Skeletal muscle tissue (tissue), 3 donors: ENCODE measurements at regions not wholly inside any gene's neighbourhood (a gene's known extent, or its start where the extent isn't known, plus 50 kb on each side); places are given as distances from the start of the nearest gene placed in this dataset.

Experiments used
- H3K27ac ChIP-seq: one replicate; pipeline ENCODE4 v1.7.0; 2013; ENCODE audit warnings: mild to moderate bottlenecking, low read depth, low read length, inconsistent platforms
- H3K27me3 ChIP-seq, 3 donors: one replicate each; pipeline ENCODE4 v1.7.0; 2013; ENCODE audit warnings: low read length in 3 of 3; ENCODE audit not compliant: control insufficient read depth in 3 of 3, insufficient read depth in 3 of 3
- H3K36me3 ChIP-seq, 3 donors: one replicate each; pipeline ENCODE4 v1.7.0; 2013; ENCODE audit warnings: low read length in 3 of 3; ENCODE audit not compliant: control insufficient read depth in 3 of 3, insufficient read depth in 3 of 3
- H3K4me1 ChIP-seq, 3 donors: one replicate each; pipeline ENCODE4 v1.7.0; 2013; ENCODE audit warnings: low read length in 3 of 3, mild to moderate bottlenecking in 3 of 3; ENCODE audit not compliant: control insufficient read depth in 3 of 3, insufficient read depth in 3 of 3
- H3K4me3 ChIP-seq, 3 donors: one replicate each; pipeline ENCODE4 v1.7.0; 2013; ENCODE audit warnings: low read length in 3 of 3
- H3K9ac ChIP-seq, 3 donors: one replicate each; pipeline ENCODE4 v1.7.0; 2013; ENCODE audit warnings: low read length in 3 of 3, mild to moderate bottlenecking in 3 of 3, moderate library complexity in 2 of 3, low read depth in 1 of 3
- H3K9me3 ChIP-seq, 3 donors: one replicate each; pipeline ENCODE4 v1.7.0; 2013; ENCODE audit warnings: low read length in 3 of 3; ENCODE audit not compliant: control insufficient read depth in 3 of 3
- donor health status: Osteomylitis.

DNA sequence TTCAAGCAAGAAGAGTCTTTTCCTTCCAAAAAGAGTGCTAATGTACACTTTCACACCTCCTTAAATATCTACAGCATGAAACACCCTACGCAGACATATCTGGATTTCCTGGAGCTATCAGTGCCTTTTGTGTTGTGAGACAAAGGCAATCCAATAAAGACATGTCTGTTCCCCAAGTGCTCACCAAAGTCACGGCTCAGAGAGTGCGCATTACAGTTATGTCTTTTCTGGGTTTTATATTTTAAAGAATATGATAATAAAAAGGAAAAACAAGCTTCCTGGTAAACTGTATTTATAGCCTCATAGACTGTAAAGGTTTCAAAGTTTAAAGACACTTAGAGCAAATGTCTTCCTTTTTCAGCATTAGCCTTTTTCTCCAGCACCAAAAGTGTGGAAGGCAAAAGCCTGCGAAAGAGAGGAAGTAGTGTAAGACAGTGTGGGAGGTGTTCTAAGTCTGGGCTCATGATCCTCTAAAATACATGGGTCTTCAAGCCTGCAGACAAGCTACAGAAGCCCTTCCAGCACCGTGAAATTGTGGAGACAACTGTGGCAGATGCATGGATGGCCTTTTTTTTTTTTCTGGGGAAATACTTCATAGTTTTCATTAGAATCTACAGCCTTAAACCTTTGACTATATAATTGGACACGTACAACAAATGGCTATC, 135.0 kb upstream of the SLC35B3 start:
- H3K36me3 ChIP-seq: no peaks in the 10 kb centered on the region
- H3K9me3 ChIP-seq: no peaks in the 10 kb centered on the region
- no peak overlapping the region for H3K4me3 ChIP-seq
- no peak overlapping the region for H3K9ac ChIP-seq
- H3K4me1 ChIP-seq: no peaks in the 10 kb centered on the region
- no peaks in the 10 kb centered on the region for H3K27me3 ChIP-seq
- no peak overlapping the region for H3K27ac ChIP-seq

- no peaks in the 10 kb centered on the region for H3K4me1 ChIP-seq
- no peaks in the 10 kb centered on the region for H3K9me3 ChIP-seq
- no peaks in the 10 kb centered on the region for H3K36me3 ChIP-seq
- H3K9ac ChIP-seq: no peak overlapping the region
- H3K4me3 ChIP-seq: no peak overlapping the region
- no peaks in the 10 kb centered on the region for H3K27me3 ChIP-seq
- no peak overlapping the region for H3K27ac ChIP-seq
These were observed 126.8 kb upstream of the SLC35B3 start for GRCh38 chr6:8562125-8562524.

DNA sequence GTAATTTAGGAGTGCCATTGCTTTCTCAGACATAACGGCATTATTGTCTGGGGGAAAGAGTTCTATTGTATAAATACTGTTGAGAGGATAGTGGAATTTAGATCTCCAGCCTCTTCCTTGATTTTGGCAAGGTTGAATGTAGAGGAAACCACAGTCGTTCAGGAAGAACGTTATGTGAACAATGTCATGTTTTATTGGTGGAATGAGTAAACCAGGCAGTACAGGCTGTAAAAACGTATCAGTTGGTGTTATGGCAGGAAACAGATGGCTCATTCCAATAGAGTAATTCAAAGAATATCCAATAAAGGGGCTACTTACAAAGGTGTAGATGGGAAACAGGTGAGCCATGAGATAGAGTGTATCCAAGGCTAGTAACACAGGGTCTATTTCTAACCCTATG, 123.6 kb upstream of the SLC35B3 start:
- Histone ChIP-seq H3K4me3 (no peak overlapping the region), H3K36me3 (no peaks in the 10 kb centered on the region), H3K27me3 (no peaks in the 10 kb centered on the region), H3K27ac (no peak overlapping the region), H3K4me1 (no peaks in the 10 kb centered on the region), H3K9ac (no peak overlapping the region), H3K9me3 (no peaks in the 10 kb centered on the region)

DNA sequence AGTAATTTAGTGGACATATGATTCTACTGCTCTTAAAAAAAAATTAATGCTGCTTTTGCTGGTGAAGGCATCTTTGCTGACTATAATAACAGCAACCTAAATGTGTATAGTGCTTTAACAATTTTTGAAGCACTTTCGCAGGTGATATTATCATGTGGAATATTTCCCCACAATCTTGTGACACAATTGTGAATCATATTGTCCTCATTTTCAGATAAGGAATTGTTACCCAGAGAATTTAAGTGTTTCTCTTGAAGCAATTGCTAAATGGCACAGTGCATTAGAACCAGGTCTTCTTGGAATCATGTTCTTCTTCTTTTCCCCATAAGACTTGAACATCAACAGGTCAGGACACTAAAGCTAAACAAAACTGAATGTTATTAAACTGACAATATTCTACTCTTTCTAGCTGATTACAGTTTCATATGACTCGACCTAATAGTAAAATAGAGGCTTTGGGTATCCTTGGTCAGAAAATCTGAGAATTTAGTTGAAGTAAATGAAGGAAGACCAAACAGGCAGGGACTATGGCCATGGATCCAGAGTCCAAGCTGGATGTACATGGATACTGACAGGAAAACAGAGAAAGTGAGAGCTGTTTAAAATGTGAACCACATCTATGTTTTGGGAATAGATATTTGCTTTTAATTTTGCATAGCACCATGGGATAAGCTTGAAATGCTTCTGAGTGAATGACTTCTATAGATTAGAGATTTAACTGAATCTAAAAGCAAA, 121.8 kb upstream of the SLC35B3 start:
- Histone ChIP-seq H3K9ac (no peak overlapping the region), H3K4me1 (no peaks in the 10 kb centered on the region), H3K36me3 (no peaks in the 10 kb centered on the region), H3K4me3 (no peak overlapping the region), H3K9me3 (no peaks in the 10 kb centered on the region), H3K27ac (no peak overlapping the region), H3K27me3 (no peaks in the 10 kb centered on the region)

- Histone ChIP-seq H3K4me1 (no peaks in the 10 kb centered on the region), H3K4me3 (no peak overlapping the region), H3K36me3 (no peaks in the 10 kb centered on the region), H3K27ac (no peak overlapping the region), H3K27me3 (no peaks in the 10 kb centered on the region), H3K9me3 (no peaks in the 10 kb centered on the region), H3K9ac (no peak overlapping the region)
These were observed 121.1 kb upstream of the SLC35B3 start for GRCh38 chr6:8556370-8557013.

- Histone ChIP-seq H3K27me3 (no peaks in the 10 kb centered on the region), H3K4me1 (no peaks in the 10 kb centered on the region), H3K9ac (no peak overlapping the region), H3K4me3 (no peak overlapping the region), H3K36me3 (no peaks in the 10 kb centered on the region), H3K27ac (no peak overlapping the region), H3K9me3 (no peaks in the 10 kb centered on the region)
These were observed 116.6 kb upstream of the SLC35B3 start for GRCh38 chr6:8551993-8552392.

DNA sequence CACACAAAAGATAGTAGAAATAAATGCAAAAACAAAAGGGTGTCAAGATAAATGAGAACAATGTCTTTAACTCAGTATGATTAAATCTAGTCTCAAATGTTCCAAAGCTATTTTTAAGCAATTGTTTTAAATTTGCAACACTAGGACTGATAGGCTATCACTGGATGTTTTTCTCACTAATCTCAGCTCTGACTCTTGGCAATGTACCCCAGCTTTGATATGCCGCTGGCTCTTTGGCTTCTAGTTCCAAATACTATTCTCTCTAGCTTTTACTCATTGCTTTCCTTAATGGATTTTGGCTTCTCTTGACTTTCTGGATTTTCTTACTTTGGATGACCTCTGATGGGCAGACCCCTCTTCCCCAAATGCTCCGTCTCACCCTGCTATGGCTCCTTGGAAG, 116.0 kb upstream of the SLC35B3 start:
- Histone ChIP-seq H3K9me3 (no peaks in the 10 kb centered on the region), H3K4me1 (no peaks in the 10 kb centered on the region), H3K4me3 (no peak overlapping the region), H3K36me3 (no peaks in the 10 kb centered on the region), H3K27me3 (no peaks in the 10 kb centered on the region), H3K9ac (no peak overlapping the region), H3K27ac (no peak overlapping the region)

DNA sequence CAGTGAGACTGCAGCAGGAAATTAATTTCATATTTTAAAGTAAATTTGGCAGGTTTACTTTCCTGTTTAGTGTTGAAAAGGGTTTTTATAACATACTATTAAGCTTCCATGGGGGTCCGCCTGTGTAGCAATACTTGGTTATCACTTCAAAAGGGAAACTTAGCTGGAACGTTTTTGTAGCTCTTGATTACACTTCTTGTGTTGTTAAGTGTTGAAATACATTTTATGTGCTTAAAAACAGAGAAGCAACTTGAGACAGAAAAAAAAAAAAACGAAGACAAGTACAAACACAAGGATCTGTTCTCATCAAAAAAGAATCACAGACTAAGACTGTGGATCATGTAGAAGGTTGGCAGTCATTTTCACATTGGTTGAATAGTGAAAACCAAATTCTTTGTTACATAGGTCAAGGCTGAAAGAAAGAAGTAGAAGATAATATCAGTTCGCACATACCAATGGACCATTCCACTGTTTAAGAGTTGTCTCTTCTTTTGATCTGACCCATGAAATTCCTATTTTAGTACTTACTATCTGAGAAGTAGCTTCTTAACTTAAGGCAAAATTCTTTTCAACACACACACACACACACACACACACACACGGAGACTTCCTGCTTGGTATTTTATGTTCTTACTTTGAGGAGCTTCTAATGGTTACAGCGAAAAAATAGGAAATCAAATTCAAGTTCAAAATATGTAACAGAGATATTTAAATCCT, 113.9 kb upstream of the SLC35B3 start:
- Histone ChIP-seq H3K27me3 (no peaks in the 10 kb centered on the region), H3K4me1 (no peaks in the 10 kb centered on the region), H3K36me3 (no peaks in the 10 kb centered on the region), H3K27ac (no peak overlapping the region), H3K9me3 (no peaks in the 10 kb centered on the region), H3K4me3 (no peak overlapping the region), H3K9ac (no peak overlapping the region)

DNA sequence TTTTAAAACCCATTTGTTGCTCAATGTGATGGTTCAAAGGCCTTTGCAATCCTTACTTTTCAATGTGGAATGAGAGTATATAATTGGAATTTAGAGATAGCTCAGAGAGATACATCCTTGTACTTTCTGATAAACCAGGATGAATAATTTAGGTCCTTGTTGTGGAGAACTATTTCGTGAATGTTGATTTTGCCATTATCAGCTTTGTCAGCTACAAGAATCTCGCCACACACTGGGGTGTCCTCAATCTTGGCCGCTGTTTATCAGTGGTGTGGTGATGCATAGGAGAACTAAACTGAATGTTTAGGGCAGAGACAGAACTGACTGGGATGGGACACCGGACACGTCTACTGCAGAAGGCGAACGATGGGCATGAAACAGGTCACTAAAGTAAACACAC, 111.2 kb upstream of the SLC35B3 start:
- Histone ChIP-seq H3K27ac (no peak overlapping the region), H3K4me1 (no peaks in the 10 kb centered on the region), H3K9me3 (no peaks in the 10 kb centered on the region), H3K4me3 (no peak overlapping the region), H3K9ac (no peak overlapping the region), H3K36me3 (no peaks in the 10 kb centered on the region), H3K27me3 (no peaks in the 10 kb centered on the region)

DNA sequence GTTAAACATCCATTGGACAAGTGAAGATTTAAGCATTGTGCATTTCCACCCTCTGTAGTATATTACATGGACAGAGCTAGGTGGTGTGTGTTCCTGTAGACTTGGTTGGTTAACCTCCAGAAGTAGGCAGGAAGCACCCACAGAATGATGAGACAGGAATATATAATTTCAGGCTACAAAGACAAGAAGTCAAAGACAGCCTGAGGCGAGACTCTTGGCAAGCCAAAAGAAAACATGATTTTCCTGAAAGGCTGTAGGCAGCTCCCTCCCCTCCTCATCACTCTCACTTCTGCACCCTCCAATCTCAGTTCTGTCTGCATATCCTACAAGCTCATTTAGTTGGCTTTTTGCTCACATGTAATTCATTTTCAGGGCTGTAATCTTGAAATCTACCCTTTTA, 110.0 kb upstream of the SLC35B3 start:
- no peaks in the 10 kb centered on the region for H3K27me3 ChIP-seq

More for the DNA sequence above, 110.0 kb upstream of the SLC35B3 start:
- peaks cover 0 to 2% (median 0%) of the 10 kb centered on the region in 3 donors for H3K9me3 ChIP-seq
- no peaks in the 10 kb centered on the region for H3K4me1 ChIP-seq
- no peak overlapping the region for H3K27ac ChIP-seq
- no peak overlapping the region for H3K4me3 ChIP-seq
- no peaks in the 10 kb centered on the region for H3K36me3 ChIP-seq
- H3K9ac ChIP-seq: no peak overlapping the region
